HepG2 (cell line): ENCODE measurements at regions not wholly inside any gene's neighbourhood (a gene's known extent, or its start where the extent isn't known, plus 50 kb on each side); places are given as distances from the start of the nearest gene placed in this dataset.

Source experiments
- ATAC-seq: fragments of 200-7000 bp; cut with Tn5 transposase; 3 replicates; pipeline ENCODE4 v1.9.1; 2020; ENCODE audit warnings: mild to moderate bottlenecking, moderate library complexity
- BruUV-seq: library from RNA; stranded (reverse); fragments of 400-500 nt; replicated peaks from 2 replicates; lab custom pipeline; 2021; lab: Mats Ljungman, UMichigan
- CTCF ChIA-PET: fragments of 300-600 bp; formaldehyde crosslinking; extraction: SDS; loops from one replicate; lab custom pipeline; 2021; ENCODE audit warnings: low total read pairs, inconsistent platforms, low intra/inter-chr PET ratio; lab: Yijun Ruan, JAX
- POLR2A ChIA-PET: fragments of 350-600 bp; sonication (Branson Sonifier 250); formaldehyde crosslinking; loops from one replicate; lab custom pipeline; 2020; ENCODE audit warnings: antibody characterized with exemption, inconsistent platforms; lab: Yijun Ruan, JAX
- DNase-seq: peaks from one replicate; pipeline ENCODE4 v3.0.0-alpha.2; 2015; ENCODE audit warnings: low spot score
- FAIRE-seq: peaks from 3 replicates; lab custom pipeline; 2011; peaks lifted over from hg19 to GRCh38; lab: Jason Lieb, UNC
- H2AFZ ChIP-seq: one replicate; pipeline ENCODE4 v1.6.1; 2011; ENCODE audit warnings: low read length, inconsistent platforms
- H3K27ac ChIP-seq: fragments of 300-600 bp; 3 replicates; pipeline ENCODE4 v1.8.0; 2011; ENCODE audit warnings: mixed run types, mild to moderate bottlenecking, mixed read lengths, low read length, inconsistent platforms; ENCODE audit not compliant: insufficient read depth; ENCODE audit errors: extremely low read length
- H3K27me3 ChIP-seq, 2 experiments: fragments of 200-600 bp in 1 of 2; 2 replicates in 1 of 2; 3 replicates in 1 of 2; pipeline versions ENCODE4 v1.6.0 to v1.8.0; 2011; ENCODE audit warnings: low read length in 2 of 2, mild to moderate bottlenecking in 2 of 2, moderate library complexity in 2 of 2, inconsistent platforms in 1 of 2; ENCODE audit not compliant: insufficient read depth in 2 of 2, control insufficient read depth in 1 of 2
- H3K36me3 ChIP-seq, 2 experiments: fragments of 200-600 bp in 1 of 2; replicated peaks in 1 of 2; 2 replicates in 1 of 2; 3 replicates in 1 of 2; pipeline versions ENCODE4 v1.5.1 to v1.8.0; 2011; ENCODE audit warnings: low read length in 2 of 2, inconsistent platforms in 1 of 2; ENCODE audit not compliant: insufficient read depth in 2 of 2, control insufficient read depth in 1 of 2
- H3K4me1 ChIP-seq: 2 replicates; pipeline ENCODE4 v1.5.1; 2012; ENCODE audit warnings: low read length, inconsistent platforms; ENCODE audit not compliant: insufficient read depth
- H3K4me2 ChIP-seq: 2 replicates; pipeline ENCODE4 v1.6.0; 2011; ENCODE audit warnings: low read depth, low read length, inconsistent platforms
- H3K4me3 ChIP-seq, 3 experiments: fragments of 200-600 bp in 1 of 3; sonication (generic), shearing (Covaris generic) in 1 of 3; replicated peaks in 1 of 3; 2 replicates each; pipeline ENCODE4 v1.5.1; 2011 to 2016; ENCODE audit warnings: low read length in 3 of 3, inconsistent platforms in 2 of 3, low read depth in 2 of 3, mild to moderate bottlenecking in 2 of 3, control low read depth in 1 of 3, mixed read lengths in 1 of 3; ENCODE audit not compliant: insufficient read depth in 1 of 3
- H3K79me2 ChIP-seq: one replicate; pipeline ENCODE4 v1.6.1; 2011; ENCODE audit warnings: low read length, inconsistent platforms; ENCODE audit not compliant: insufficient read depth
- H3K9ac ChIP-seq: 2 replicates; pipeline ENCODE4 v1.6.0; 2011; ENCODE audit warnings: mild to moderate bottlenecking, low read depth, low read length, inconsistent platforms; ENCODE audit not compliant: insufficient read depth
- H3K9me3 ChIP-seq: 2 replicates; pipeline ENCODE4 v1.5.1; 2012; ENCODE audit warnings: mild to moderate bottlenecking, low read length
- H4K20me1 ChIP-seq: 2 replicates; pipeline ENCODE4 v1.6.0; 2011; ENCODE audit warnings: inconsistent platforms, mild to moderate bottlenecking, low read length, moderate library complexity; ENCODE audit not compliant: insufficient read depth
- ATF1 ChIP-seq: IDR thresholded peaks from 2 replicates; pipeline ENCODE4 v1.6.1; 2016; ENCODE audit warnings: mild to moderate bottlenecking, control low read depth
- JARID2 ChIP-seq: sonication (generic); formaldehyde crosslinking; IDR thresholded peaks from 2 replicates; pipeline ENCODE4 v1.8.1; 2023; ENCODE audit warnings: missing genetic modification reagents, inconsistent platforms; ENCODE audit not compliant: insufficient replicate concordance
- KDM5B ChIP-seq: sonication (generic); formaldehyde crosslinking; IDR thresholded peaks from 2 replicates; pipeline ENCODE4 v1.4.0; 2020; ENCODE audit warnings: missing genetic modification reagents, mild to moderate bottlenecking, borderline replicate concordance
- MAFK ChIP-seq, 2 experiments: IDR thresholded peaks in 1 of 2; conservative IDR thresholded peaks in 1 of 2; 2 replicates each; pipeline ENCODE4 v1.6.1; 2011; ENCODE audit warnings: improper control_type of control experiment in 2 of 2, low read length in 2 of 2
- NFKB2 ChIP-seq: sonication (generic); formaldehyde crosslinking; IDR thresholded peaks from 2 replicates; pipeline ENCODE4 v1.4.0; 2020; ENCODE audit warnings: missing genetic modification reagents, borderline replicate concordance
- PITX1 ChIP-seq: sonication (generic); formaldehyde crosslinking; IDR thresholded peaks from 2 replicates; pipeline ENCODE4 v1.5.1; 2020; ENCODE audit warnings: mild to moderate bottlenecking, missing genetic modification reagents
- WGBS: methylation state at CpG from one replicate; pipeline ENCODE4 v1.1.6; 2017; ENCODE audit warnings: low lambda C conversion rate; 5-methylcytosine and 5-hydroxymethylcytosine counted together
- in situ Hi-C: cut with HindIII; loops from 2 replicates; pipeline ENCODE4 v1.10.0; 2017; ENCODE audit warnings: low pct_unique_long_range_greater_than_20kb; ENCODE audit not compliant: extremely low pct_ligation_motif_present
- intact Hi-C: fragments of 100-400 bp; cut with micrococcal nuclease; formaldehyde crosslinking; loops from one replicate; pipeline ENCODE4 v1.10.0; 2022; ENCODE audit not compliant: unreplicated experiment

DNA sequence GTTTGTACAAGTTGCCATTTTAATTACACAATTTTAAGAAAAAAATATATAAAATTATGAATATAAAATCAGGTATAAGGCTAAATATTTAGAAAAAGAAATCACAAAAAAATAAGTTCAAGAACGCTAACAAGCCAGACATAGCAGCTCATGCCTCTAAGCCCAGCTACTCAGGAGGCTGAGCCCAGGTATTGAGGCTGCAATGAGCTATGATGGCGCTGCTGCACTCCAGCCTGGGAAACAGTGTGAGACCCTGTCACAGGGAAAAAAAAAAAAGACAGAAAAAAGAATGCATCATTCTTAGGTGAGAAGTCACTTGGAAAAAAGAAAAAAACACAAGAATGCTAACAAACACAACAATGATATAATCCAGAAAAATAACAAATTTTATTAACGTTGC, 112.3 kb upstream of the PRDX6 start:
- H3K27ac ChIP-seq = no peak overlapping the region

GRCh38 chr1:173365341-173365740, 111.8 kb upstream of the PRDX6 start:
- ChIA-PET POLR2A (no interaction called here), CTCF (no interaction called here)
- FAIRE-seq = no peak
- Histone ChIP-seq H3K4me2 (no peak overlapping the region), H3K9ac (no peak overlapping the region), H3K27ac (no peak overlapping the region), H3K79me2 (no peaks in the 10 kb centered on the region)
- no peak for ATAC-seq
- TF ChIP-seq PITX1 (CRISPR knock-in tag) (no peak), NFKB2 (CRISPR knock-in tag) (no peak), JARID2 (no peak), KDM5B (CRISPR knock-in tag) (no peak), MAFK (conservative IDR thresholded peaks at IDR 0.05 in 1 of 2, IDR thresholded peaks at IDR 0.05 in 1 of 2; ENCODE audit: low read length in 2 of 2) (0 out of 4 replicates have a peak, but pooled peaks of 1 of the 2 experiments have one; percentile 9)
- TF ChIP-seq, all 625 proteins: peak for 1
- Histone ChIP-seq H3K9me3 (no peaks in the 10 kb centered on the region), H2AFZ (no peak overlapping the region), H3K4me1 (no peaks in the 10 kb centered on the region), H4K20me1 (no peaks in the 10 kb centered on the region), H3K4me3 (no peak overlapping the region), H3K36me3 (no peaks in the 10 kb centered on the region), H3K27me3 (no peaks in the 10 kb centered on the region)
- BruUV-seq = no TSS peak
- in situ Hi-C loops (no loop called here), intact Hi-C loops (no loop called here)
- WGBS = 86% methylated on average over 1 of the region's 1 CpG
- no peak for DNase-seq

More for the DNA sequence above, 112.3 kb upstream of the PRDX6 start:
- no peak for DNase-seq
- Histone ChIP-seq H3K27me3 (no peaks in the 10 kb centered on the region), H3K9me3 (no peaks in the 10 kb centered on the region), H3K4me2 (no peak overlapping the region), H2AFZ (no peak overlapping the region), H3K9ac (no peak overlapping the region), H3K36me3 (no peaks in the 10 kb centered on the region), H3K4me3 (no peak overlapping the region), H3K79me2 (no peaks in the 10 kb centered on the region), H4K20me1 (no peaks in the 10 kb centered on the region), H3K4me1 (no peaks in the 10 kb centered on the region)
- TF ChIP-seq JARID2 (no peak), ATF1 (no peak)
- in situ Hi-C loops = no loop called here
- BruUV-seq = no TSS peak
- ChIA-PET POLR2A (no interaction called here), CTCF (no interaction called here)
- intact Hi-C loops = no loop called here
- ATAC-seq = no peak
- FAIRE-seq = no peak
- 57% methylated on average over 3 of the region's 3 CpGs for WGBS
